ENCODE measurements at regions not wholly inside any gene's neighbourhood (a gene's known extent, or its start where the extent isn't known, plus 50 kb on each side); places are given as distances from the start of the nearest gene placed in this dataset.

DNA sequence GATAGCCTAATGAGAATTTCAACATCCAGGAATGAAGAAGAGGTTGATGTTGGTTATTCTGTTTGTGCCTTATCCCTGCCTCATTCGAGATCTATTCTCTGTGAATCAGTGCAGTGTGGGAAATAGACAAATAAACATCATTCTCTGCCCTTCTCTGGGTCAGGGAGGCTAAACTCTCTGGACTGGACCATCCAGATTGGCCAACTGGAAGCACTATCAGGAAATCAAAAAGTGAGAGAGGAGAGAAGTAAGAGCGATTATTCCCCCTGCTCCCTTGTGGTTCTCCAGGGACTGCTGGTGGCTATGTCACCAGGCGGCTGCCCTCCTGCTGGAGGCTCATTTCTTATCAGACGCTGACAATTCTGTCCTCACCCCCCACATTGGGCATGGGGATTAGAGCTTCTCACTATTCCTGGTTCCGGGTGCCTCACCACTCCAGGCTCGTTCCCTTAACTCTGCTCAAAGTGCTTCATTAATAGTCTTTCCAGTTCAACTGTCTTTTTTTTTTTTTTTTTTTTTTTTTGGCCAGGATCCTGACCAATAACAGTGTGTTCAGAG lies 201.7 kb upstream of the RREB1 start:
- TF ChIP-seq POLR2A (IDR thresholded peaks at IDR 0.05) = no peak
- TF ChIP-seq, protein P1, sequence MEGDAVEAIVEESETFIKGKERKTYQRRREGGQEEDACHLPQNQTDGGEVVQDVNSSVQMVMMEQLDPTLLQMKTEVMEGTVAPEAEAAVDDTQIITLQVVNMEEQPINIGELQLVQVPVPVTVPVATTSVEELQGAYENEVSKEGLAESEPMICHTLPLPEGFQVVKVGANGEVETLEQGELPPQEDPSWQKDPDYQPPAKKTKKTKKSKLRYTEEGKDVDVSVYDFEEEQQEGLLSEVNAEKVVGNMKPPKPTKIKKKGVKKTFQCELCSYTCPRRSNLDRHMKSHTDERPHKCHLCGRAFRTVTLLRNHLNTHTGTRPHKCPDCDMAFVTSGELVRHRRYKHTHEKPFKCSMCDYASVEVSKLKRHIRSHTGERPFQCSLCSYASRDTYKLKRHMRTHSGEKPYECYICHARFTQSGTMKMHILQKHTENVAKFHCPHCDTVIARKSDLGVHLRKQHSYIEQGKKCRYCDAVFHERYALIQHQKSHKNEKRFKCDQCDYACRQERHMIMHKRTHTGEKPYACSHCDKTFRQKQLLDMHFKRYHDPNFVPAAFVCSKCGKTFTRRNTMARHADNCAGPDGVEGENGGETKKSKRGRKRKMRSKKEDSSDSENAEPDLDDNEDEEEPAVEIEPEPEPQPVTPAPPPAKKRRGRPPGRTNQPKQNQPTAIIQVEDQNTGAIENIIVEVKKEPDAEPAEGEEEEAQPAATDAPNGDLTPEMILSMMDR (IDR thresholded peaks at IDR 0.05) = no peak
- no peak overlapping the region for H3K27ac ChIP-seq

GRCh38 chr6:6906570-6907213 lies 201.1 kb upstream of the RREB1 start:
- H3K4me1 ChIP-seq = no peaks in the 10 kb centered on the region
- no peaks in the 10 kb centered on the region for H3K36me3 ChIP-seq
- no peaks in the 10 kb centered on the region for H3K9me3 ChIP-seq
- H3K4me3 ChIP-seq = no peak overlapping the region
- H3K27ac ChIP-seq = no peak overlapping the region
- no peak for TF ChIP-seq POLR2A (IDR thresholded peaks at IDR 0.05)
- TF ChIP-seq, protein P1 (IDR thresholded peaks at IDR 0.05) = no peak
- H3K27me3 ChIP-seq = no peaks in the 10 kb centered on the region
- DNase-seq = no peak

More for the DNA sequence above, 201.7 kb upstream of the RREB1 start:
- Histone ChIP-seq H3K36me3 (no peaks in the 10 kb centered on the region), H3K9me3 (no peaks in the 10 kb centered on the region), H3K4me3 (no peak overlapping the region), H3K4me1 (no peaks in the 10 kb centered on the region), H3K27me3 (no peaks in the 10 kb centered on the region)
- DNase-seq = no peak

DNA sequence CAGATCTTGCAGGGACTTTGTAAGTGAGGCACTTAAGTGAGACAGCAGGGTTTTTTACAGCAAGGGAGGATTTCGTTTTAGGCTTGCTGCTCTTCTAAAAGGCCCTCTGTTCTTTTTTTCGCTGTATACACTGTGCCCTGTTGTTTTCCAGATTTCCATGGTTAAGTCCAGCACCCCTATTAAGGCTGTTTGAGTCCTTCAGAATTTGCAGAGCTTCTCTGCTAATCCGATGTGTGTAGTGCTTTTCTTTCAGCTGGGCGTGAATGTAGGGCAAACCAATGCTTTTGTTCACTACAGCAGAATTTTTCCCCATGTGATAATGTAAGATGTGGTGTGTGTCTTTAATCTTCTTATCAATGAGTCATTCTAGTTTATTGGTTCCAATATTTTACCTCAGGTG lies 200.5 kb upstream of the RREB1 start:
- DNase-seq = no peak
- Histone ChIP-seq H3K4me1 (no peaks in the 10 kb centered on the region), H3K4me3 (no peak overlapping the region), H3K27ac (no peak overlapping the region), H3K36me3 (no peaks in the 10 kb centered on the region), H3K27me3 (no peaks in the 10 kb centered on the region), H3K9me3 (no peaks in the 10 kb centered on the region)
- TF ChIP-seq POLR2A (IDR thresholded peaks at IDR 0.05) = no peak
- TF ChIP-seq, protein P1 (IDR thresholded peaks at IDR 0.05) = no peak

GRCh38 chr6:6908121-6908520 lies 199.6 kb upstream of the RREB1 start:
- no peak for DNase-seq
- Histone ChIP-seq H3K27ac (no peak overlapping the region), H3K4me1 (no peaks in the 10 kb centered on the region), H3K27me3 (no peaks in the 10 kb centered on the region), H3K36me3 (no peaks in the 10 kb centered on the region), H3K9me3 (no peaks in the 10 kb centered on the region), H3K4me3 (no peak overlapping the region)
- TF ChIP-seq POLR2A (IDR thresholded peaks at IDR 0.05) = no peak

- peak in 1 of 3 donors; percentile 8 for DNase-seq
- H3K9me3 ChIP-seq = no peaks in the 10 kb centered on the region
- H3K36me3 ChIP-seq = no peaks in the 10 kb centered on the region
- no peak for TF ChIP-seq POLR2A (IDR thresholded peaks at IDR 0.05)
- TF ChIP-seq, protein P1 (IDR thresholded peaks at IDR 0.05) = no peak
- H3K27me3 ChIP-seq = no peaks in the 10 kb centered on the region
- no peak overlapping the region for H3K4me3 ChIP-seq
- no peaks in the 10 kb centered on the region for H3K4me1 ChIP-seq
- H3K27ac ChIP-seq = no peak overlapping the region
These were observed 198.7 kb upstream of the RREB1 start for GRCh38 chr6:6909111-6909510.

- no peak overlapping the region for H3K4me3 ChIP-seq
- peaks cover 0 to under 1% (median 0%) of the 10 kb centered on the region in 4 donors for H3K4me1 ChIP-seq
- H3K9me3 ChIP-seq = no peaks in the 10 kb centered on the region
- TF ChIP-seq, protein P1 (IDR thresholded peaks at IDR 0.05) = no peak
- TF ChIP-seq POLR2A (IDR thresholded peaks at IDR 0.05) = no peak
- H3K27ac ChIP-seq = no peak overlapping the region
- DNase-seq = no peak
- H3K36me3 ChIP-seq = no peaks in the 10 kb centered on the region
- no peaks in the 10 kb centered on the region for H3K27me3 ChIP-seq
These were observed 196.9 kb upstream of the RREB1 start for GRCh38 chr6:6910734-6911295.
